Activated B cell treated with CpG ODN at 0.5 μM for 24 hours (primary cell): ENCODE measurements at regions not wholly inside any gene's neighbourhood (a gene's known extent, or its start where the extent isn't known, plus 50 kb on each side); places are given as distances from the start of the nearest gene placed in this dataset.

Experiments used
- ATAC-seq: fragments of 200-7000 bp; cut with Tn5 transposase; one replicate; pipeline ENCODE4 v1.10.0; 2021; ENCODE audit warnings: low read depth, mild to moderate bottlenecking, moderate library complexity
- CTCF ChIA-PET: fragments of 350-600 bp; sonication (Branson Sonifier 250); formaldehyde crosslinking; loops from one replicate; lab custom pipeline; 2021; ENCODE audit warnings: antibody characterized with exemption; lab: Charles Lee
- POLR2A ChIA-PET: fragments of 350-600 bp; sonication (Branson Sonifier 250); formaldehyde crosslinking; loops from one replicate; lab custom pipeline; 2021; ENCODE audit warnings: antibody characterized with exemption; lab: Charles Lee
- DNase-seq: peaks from one replicate; pipeline ENCODE4 v3.0.0; 2022
- H3K27ac Mint-ChIP-seq: one replicate; pipeline ENCODE4 v1.8.0; 2020; ENCODE audit warnings: mixed read lengths
- H3K27me3 Mint-ChIP-seq: one replicate; pipeline ENCODE4 v1.8.0; 2021; ENCODE audit warnings: mixed read lengths
- H3K36me3 Mint-ChIP-seq: one replicate; pipeline ENCODE4 v1.8.0; 2021; ENCODE audit warnings: low read depth, mixed read lengths
- H3K4me1 Mint-ChIP-seq: one replicate; pipeline ENCODE4 v1.8.0; 2021; ENCODE audit warnings: mixed read lengths
- H3K4me3 Mint-ChIP-seq: one replicate; pipeline ENCODE4 v1.8.0; 2020; ENCODE audit warnings: mild to moderate bottlenecking, mixed read lengths
- H3K9me3 Mint-ChIP-seq: one replicate; pipeline ENCODE4 v1.8.0; 2020; ENCODE audit warnings: mixed read lengths
- intact Hi-C: fragments of 100-400 bp; cut with micrococcal nuclease; formaldehyde crosslinking; loops from one replicate; pipeline ENCODE4 v1.15.1; 2024
- TF ChIP-seq, protein P1 (sequence below): fragments of 200-600 bp; IDR thresholded peaks from one replicate; pipeline ENCODE4 v1.8.0; 2022; ENCODE audit warnings: antibody characterized with exemption, mild to moderate bottlenecking

DNA sequence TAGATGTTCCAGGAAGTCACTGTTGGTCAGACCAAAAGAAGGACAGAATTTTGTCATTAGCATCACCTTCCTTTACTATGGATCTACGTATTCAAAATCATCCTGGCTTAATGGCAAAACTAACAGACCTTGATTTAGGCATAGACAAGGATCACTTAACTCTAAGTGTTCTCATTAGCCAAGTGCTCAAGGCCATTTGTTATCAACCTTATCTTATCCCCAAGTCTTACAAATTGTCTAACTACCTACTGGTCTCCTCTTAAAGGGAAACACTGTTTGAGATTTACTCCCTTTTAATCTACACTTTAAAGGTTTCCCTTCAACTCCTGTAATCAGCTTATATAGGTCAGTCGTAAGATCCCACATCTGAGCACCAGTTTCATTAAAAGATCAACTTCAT lies 1197.5 kb upstream of the C9orf72 start:
- ATAC-seq: no peak
- no peak overlapping the region for H3K4me3 Mint-ChIP-seq
- H3K27me3 Mint-ChIP-seq: no peaks in the 10 kb centered on the region
- intact Hi-C loops: no loop called here
- no peaks in the 10 kb centered on the region for H3K36me3 Mint-ChIP-seq
- DNase-seq: no peak
- ChIA-PET CTCF (no interaction called here), POLR2A (interaction anchor here (0.6 kb wide), 1 partner anchor 9 kb away, joined by 3 read pairs; no protein-coding TSS in a partner anchor)
- TF ChIP-seq, protein P1, sequence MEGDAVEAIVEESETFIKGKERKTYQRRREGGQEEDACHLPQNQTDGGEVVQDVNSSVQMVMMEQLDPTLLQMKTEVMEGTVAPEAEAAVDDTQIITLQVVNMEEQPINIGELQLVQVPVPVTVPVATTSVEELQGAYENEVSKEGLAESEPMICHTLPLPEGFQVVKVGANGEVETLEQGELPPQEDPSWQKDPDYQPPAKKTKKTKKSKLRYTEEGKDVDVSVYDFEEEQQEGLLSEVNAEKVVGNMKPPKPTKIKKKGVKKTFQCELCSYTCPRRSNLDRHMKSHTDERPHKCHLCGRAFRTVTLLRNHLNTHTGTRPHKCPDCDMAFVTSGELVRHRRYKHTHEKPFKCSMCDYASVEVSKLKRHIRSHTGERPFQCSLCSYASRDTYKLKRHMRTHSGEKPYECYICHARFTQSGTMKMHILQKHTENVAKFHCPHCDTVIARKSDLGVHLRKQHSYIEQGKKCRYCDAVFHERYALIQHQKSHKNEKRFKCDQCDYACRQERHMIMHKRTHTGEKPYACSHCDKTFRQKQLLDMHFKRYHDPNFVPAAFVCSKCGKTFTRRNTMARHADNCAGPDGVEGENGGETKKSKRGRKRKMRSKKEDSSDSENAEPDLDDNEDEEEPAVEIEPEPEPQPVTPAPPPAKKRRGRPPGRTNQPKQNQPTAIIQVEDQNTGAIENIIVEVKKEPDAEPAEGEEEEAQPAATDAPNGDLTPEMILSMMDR: no peak
- H3K4me1 Mint-ChIP-seq: no peaks in the 10 kb centered on the region
- no peaks in the 10 kb centered on the region for H3K9me3 Mint-ChIP-seq
- no peak overlapping the region for H3K27ac Mint-ChIP-seq

DNA sequence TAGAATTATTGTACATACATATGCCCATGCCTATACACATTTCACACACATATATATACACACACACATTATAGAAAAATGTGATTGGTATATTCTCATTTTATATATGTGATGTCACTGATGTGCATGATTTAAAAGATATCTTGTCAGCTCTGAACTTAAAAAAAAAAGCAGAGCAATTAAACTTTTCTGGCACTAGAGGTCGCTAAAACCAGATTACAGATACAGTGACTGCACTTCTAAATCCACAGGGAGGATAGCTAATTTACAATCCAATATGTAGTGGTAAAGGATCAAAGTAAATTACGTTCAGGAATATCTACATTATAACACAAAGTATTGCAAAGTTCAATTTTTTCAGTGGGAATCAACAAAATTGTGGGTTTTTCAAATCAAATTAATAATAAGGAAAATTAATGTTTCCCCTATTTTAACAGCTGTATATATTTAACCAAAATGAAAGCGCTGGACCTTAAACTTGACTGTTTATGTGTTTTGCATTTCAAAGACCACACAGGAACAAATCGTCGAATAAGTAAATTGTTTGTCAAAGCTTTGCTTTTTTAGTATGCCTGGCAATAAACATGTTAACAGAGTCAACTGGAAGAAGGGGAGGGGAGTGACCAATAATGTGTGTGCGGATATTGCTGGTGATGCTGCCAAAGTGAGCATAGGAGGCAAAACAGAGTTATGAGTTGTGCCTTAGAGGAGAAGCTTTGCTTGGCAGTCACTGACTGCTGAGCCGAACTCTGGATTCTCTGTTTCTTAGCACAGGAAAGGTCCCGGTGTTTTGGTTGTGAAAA lies 1201.4 kb upstream of the C9orf72 start:
- TF ChIP-seq, protein P1: no peak
- no peaks in the 10 kb centered on the region for H3K27me3 Mint-ChIP-seq
- no peaks in the 10 kb centered on the region for H3K4me1 Mint-ChIP-seq
- ATAC-seq (no peak), DNase-seq (no peak)
- POLR2A ChIA-PET: no interaction called here
- no peak overlapping the region for H3K4me3 Mint-ChIP-seq
- H3K27ac Mint-ChIP-seq: no peak overlapping the region
- intact Hi-C loops: no loop called here
- H3K9me3 Mint-ChIP-seq: no peaks in the 10 kb centered on the region
- CTCF ChIA-PET: interaction anchor here (0.6 kb wide), 1 partner anchor 303 kb away, joined by 5 read pairs; no protein-coding TSS in a partner anchor
- H3K36me3 Mint-ChIP-seq: no peaks in the 10 kb centered on the region

DNA sequence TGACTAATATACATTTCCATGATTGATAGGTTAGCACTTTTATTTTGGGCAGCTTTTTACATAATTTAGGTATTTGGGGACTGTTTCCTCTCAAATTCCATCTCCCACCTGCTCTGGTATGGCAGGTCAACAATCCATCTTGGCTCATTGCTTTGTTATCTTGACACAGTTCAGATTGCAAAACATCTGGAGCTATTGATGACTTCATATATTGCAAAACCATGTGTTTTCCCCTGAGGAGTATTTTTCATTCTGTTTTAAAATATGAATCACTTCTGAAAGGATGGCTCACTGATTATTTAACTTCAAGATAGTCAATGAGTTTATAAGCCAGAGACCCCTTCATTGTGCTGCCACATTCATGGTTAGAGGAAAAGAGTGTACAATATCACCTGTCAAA lies 1206.0 kb upstream of the C9orf72 start:
- Mint-ChIP-seq H3K36me3 (no peaks in the 10 kb centered on the region), H3K27me3 (no peaks in the 10 kb centered on the region), H3K4me1 (no peaks in the 10 kb centered on the region), H3K4me3 (no peak overlapping the region), H3K27ac (no peak overlapping the region), H3K9me3 (no peaks in the 10 kb centered on the region)
- POLR2A ChIA-PET: no interaction called here
- ATAC-seq (no peak), DNase-seq (no peak)
- TF ChIP-seq, protein P1: no peak
- CTCF ChIA-PET: no interaction called here
- intact Hi-C loops: no loop called here

DNA sequence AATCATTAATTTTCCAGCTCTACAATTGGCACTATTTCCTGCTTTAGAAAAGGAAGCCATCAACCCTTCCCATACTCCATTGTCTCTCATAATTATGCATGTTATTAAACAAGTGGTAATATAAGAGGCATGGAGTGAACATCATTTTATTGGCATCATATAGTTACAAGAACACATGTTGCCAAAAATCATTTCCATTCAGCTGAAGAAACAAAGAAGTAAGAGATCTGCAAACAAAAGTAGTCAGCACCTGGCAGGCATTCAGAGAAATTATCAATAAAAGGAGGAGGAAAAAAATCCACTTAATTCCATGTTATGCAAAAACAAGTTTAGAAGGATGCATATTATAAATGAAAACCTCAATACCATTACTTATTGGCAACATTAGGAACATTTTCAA lies 1208.2 kb upstream of the C9orf72 start:
- Mint-ChIP-seq H3K27ac (no peak overlapping the region), H3K4me1 (no peaks in the 10 kb centered on the region), H3K4me3 (no peak overlapping the region), H3K27me3 (no peaks in the 10 kb centered on the region), H3K36me3 (no peaks in the 10 kb centered on the region), H3K9me3 (no peaks in the 10 kb centered on the region)
- TF ChIP-seq, protein P1: no peak
- ChIA-PET POLR2A (no interaction called here), CTCF (no interaction called here)
- intact Hi-C loops: no loop called here
- DNase-seq (no peak), ATAC-seq (no peak)

DNA sequence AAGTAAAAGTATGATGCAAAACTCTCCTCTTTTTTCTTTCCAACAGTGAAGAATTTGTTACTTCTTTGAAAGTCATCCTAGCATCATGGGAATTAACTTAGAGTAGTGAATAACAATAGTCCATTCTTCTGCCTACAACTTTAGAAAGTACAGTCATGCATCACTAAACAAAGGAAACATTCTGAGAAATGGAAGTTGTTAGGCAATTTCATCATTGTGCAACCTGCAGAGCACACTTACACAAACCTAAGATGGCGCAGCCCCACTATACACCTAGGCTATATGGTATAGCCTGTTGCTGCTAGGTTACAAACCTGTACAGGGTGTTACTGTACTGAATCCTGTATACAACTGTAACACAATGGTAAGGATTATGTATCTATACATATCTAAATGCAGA lies 1209.3 kb upstream of the C9orf72 start:
- POLR2A ChIA-PET: no interaction called here
- H3K36me3 Mint-ChIP-seq: no peaks in the 10 kb centered on the region
- no peaks in the 10 kb centered on the region for H3K9me3 Mint-ChIP-seq
- no peak for DNase-seq
- no peaks in the 10 kb centered on the region for H3K27me3 Mint-ChIP-seq
- no peak overlapping the region for H3K4me3 Mint-ChIP-seq
- no peaks in the 10 kb centered on the region for H3K4me1 Mint-ChIP-seq
- TF ChIP-seq, protein P1: no peak
- CTCF ChIA-PET: no interaction called here
- ATAC-seq: no peak
- H3K27ac Mint-ChIP-seq: no peak overlapping the region
- intact Hi-C loops: no loop called here
